ENCODE measurements at regions not wholly inside any gene's neighbourhood (a gene's known extent, or its start where the extent isn't known, plus 50 kb on each side); places are given as distances from the start of the nearest gene placed in this dataset.

DNA sequence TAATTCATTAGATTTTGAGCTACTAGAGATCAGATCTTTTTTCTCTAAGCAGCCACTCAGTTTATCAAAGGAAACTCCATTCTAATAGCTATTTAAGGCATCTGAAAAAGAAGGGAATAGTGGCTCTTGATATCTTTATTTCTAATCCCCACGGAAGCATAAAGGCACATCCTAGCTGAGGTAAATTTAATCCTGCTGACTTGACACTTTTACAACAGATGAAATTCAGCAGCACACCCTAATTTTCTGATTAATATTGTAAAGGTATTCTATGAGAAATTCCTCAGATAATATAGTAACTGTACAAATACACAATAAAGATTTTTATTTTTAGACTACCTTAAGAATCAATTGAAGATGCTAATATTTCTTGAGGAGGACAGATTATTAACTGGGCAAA, 916.4 kb downstream of the TMTC2 start:
- in situ Hi-C loops (cut with MboI; ENCODE audit: low pct_ligation_motif_present in 1 of 4, low pct_unique_long_range_greater_than_20kb in 1 of 4, low sequenced_read_pairs in 3 of 4) (no loop called here), intact Hi-C loops (cut with DNase I; ENCODE audit: low total_unique reads) (no loop called here)
- Histone ChIP-seq H3K9me3 (peaks cover 9 to 18% of the 10 kb centered on the region in 2 donors), H3K4me1 (no peaks in the 10 kb centered on the region), H3K27me3 (no peaks in the 10 kb centered on the region), H3K27ac (no peak overlapping the region), H3K4me3 (no peak overlapping the region), H3K36me3 (no peaks in the 10 kb centered on the region)
- TF ChIP-seq, protein P1, sequence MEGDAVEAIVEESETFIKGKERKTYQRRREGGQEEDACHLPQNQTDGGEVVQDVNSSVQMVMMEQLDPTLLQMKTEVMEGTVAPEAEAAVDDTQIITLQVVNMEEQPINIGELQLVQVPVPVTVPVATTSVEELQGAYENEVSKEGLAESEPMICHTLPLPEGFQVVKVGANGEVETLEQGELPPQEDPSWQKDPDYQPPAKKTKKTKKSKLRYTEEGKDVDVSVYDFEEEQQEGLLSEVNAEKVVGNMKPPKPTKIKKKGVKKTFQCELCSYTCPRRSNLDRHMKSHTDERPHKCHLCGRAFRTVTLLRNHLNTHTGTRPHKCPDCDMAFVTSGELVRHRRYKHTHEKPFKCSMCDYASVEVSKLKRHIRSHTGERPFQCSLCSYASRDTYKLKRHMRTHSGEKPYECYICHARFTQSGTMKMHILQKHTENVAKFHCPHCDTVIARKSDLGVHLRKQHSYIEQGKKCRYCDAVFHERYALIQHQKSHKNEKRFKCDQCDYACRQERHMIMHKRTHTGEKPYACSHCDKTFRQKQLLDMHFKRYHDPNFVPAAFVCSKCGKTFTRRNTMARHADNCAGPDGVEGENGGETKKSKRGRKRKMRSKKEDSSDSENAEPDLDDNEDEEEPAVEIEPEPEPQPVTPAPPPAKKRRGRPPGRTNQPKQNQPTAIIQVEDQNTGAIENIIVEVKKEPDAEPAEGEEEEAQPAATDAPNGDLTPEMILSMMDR (IDR thresholded peaks at IDR 0.05), result no peak
- TF ChIP-seq EP300 (IDR thresholded peaks at IDR 0.05; ENCODE audit: low read depth), result no peak
- no peak for TF ChIP-seq POLR2AphosphoS5 (IDR thresholded peaks at IDR 0.05)
- no peak for TF ChIP-seq POLR2A (IDR thresholded peaks at IDR 0.05)
- no peak for DNase-seq
- 70 to 83% methylated on average over 1 of the region's 1 CpG for WGBS, 2 donors (ENCODE audit: low coverage in 1 of 2)

DNA sequence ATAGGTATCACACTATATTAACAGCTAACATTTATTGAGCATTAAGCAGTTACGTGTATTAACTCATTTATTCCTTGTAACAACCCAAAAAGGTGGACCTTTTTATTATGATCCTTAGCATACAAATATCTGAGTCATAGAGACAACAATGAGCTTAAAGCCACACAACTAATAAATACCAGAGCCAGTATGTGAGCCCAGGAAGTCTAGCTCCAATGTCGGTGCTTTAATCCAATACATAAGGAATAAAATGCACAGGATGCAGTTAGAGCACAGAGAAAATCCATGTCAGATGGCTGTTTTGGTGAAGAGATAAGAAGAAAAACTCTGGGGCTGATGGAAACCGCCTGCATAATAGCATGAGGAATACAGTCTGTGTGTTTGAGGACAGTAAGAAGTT, 888.6 kb downstream of the TMTC2 start:
- Histone ChIP-seq H3K36me3 (no peaks in the 10 kb centered on the region), H3K27ac (no peak overlapping the region), H3K9me3 (no peaks in the 10 kb centered on the region), H3K27me3 (no peaks in the 10 kb centered on the region), H3K4me3 (no peak overlapping the region), H3K4me1 (no peaks in the 10 kb centered on the region)
- DNase-seq, result no peak
- TF ChIP-seq EP300 (IDR thresholded peaks at IDR 0.05; ENCODE audit: low read depth) (no peak), POLR2A (IDR thresholded peaks at IDR 0.05) (no peak), POLR2AphosphoS5 (IDR thresholded peaks at IDR 0.05) (no peak)
- TF ChIP-seq, protein P1 (IDR thresholded peaks at IDR 0.05), result no peak
- intact Hi-C loops (cut with DNase I; ENCODE audit: low total_unique reads) (no loop called here), in situ Hi-C loops (cut with MboI; ENCODE audit: low pct_ligation_motif_present in 1 of 4, low pct_unique_long_range_greater_than_20kb in 1 of 4, low sequenced_read_pairs in 3 of 4) (no loop called here)
- WGBS, 2 donors (ENCODE audit: low coverage in 1 of 2), result 81 to 83% methylated on average over 3 of the region's 3 CpGs

DNA sequence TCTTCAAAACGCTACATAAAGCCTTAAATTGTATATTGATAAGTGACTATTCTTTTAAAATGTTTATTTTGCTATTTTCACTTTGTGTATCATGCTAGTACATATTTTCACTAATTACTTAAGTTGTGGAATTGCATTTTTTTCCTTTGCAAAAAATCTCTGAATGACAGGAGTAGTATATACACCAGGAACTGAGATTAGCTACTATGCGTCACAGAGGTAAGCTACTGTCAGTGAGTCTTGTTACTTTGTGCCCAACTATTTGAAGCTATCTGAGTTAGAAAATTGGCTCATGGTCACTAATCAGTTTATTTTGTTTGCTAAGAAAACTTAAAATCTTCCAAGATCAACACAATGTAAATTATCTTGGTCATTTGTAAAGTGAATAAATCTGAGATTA, 887.4 kb downstream of the TMTC2 start:
- Histone ChIP-seq H3K27ac (no peak overlapping the region), H3K27me3 (no peaks in the 10 kb centered on the region), H3K4me3 (no peak overlapping the region), H3K36me3 (no peaks in the 10 kb centered on the region), H3K4me1 (no peaks in the 10 kb centered on the region), H3K9me3 (no peaks in the 10 kb centered on the region)
- DNase-seq, result no peak
- WGBS, 2 donors (ENCODE audit: low coverage in 1 of 2), result 63 to 83% methylated on average over 2 of the region's 2 CpGs
- in situ Hi-C loops (cut with MboI; ENCODE audit: low pct_ligation_motif_present in 1 of 4, low pct_unique_long_range_greater_than_20kb in 1 of 4, low sequenced_read_pairs in 3 of 4) (no loop called here), intact Hi-C loops (cut with DNase I; ENCODE audit: low total_unique reads) (no loop called here)
- TF ChIP-seq POLR2A (IDR thresholded peaks at IDR 0.05) (no peak), EP300 (IDR thresholded peaks at IDR 0.05; ENCODE audit: low read depth) (no peak), POLR2AphosphoS5 (IDR thresholded peaks at IDR 0.05) (no peak)
- TF ChIP-seq, protein P1 (IDR thresholded peaks at IDR 0.05), result no peak

DNA sequence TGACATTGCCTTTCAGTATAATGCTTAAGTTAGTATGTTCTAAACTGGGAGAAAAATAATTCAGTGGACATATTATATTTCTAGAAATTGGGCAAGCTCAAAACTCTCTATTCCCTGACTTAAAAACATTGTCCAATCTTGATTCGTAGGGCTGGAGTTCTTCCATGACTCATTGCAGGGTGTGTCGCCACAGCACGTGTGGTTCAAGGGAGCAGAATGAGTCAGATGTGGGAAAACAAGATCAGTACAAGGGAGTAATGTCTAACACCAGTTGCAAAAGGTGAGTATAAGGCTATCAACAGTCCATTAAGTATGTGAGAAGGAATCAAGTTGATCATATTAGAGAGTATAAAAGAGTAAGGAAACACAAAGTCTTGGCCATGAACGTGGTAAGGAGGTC, 887.0 kb downstream of the TMTC2 start:
- Histone ChIP-seq H3K9me3 (no peaks in the 10 kb centered on the region), H3K36me3 (no peaks in the 10 kb centered on the region), H3K27ac (no peak overlapping the region), H3K27me3 (no peaks in the 10 kb centered on the region), H3K4me1 (no peaks in the 10 kb centered on the region), H3K4me3 (no peak overlapping the region)
- no peak for TF ChIP-seq EP300 (IDR thresholded peaks at IDR 0.05; ENCODE audit: low read depth)
- TF ChIP-seq POLR2A (IDR thresholded peaks at IDR 0.05), result no peak
- no peak for TF ChIP-seq POLR2AphosphoS5 (IDR thresholded peaks at IDR 0.05)
- TF ChIP-seq, protein P1 (IDR thresholded peaks at IDR 0.05), result no peak
- whole genome bisulfite sequencing, 2 donors (ENCODE audit: low coverage in 1 of 2), result 33 to 37% methylated on average over 1 to 4 of the region's 4 CpGs
- no peak for DNase-seq
- intact Hi-C loops (cut with DNase I; ENCODE audit: low total_unique reads) (no loop called here), in situ Hi-C loops (cut with MboI; ENCODE audit: low pct_ligation_motif_present in 1 of 4, low pct_unique_long_range_greater_than_20kb in 1 of 4, low sequenced_read_pairs in 3 of 4) (no loop called here)
